Endothelial cell (in vitro differentiated cells): ENCODE measurements at regions not wholly inside any gene's neighbourhood (a gene's known extent, or its start where the extent isn't known, plus 50 kb on each side); places are given as distances from the start of the nearest gene placed in this dataset.

Experiments
- DNase-seq: peaks from one replicate; pipeline ENCODE4 v3.0.0; 2021; ENCODE audit warnings: low spot score
- H3K27ac Mint-ChIP-seq: one replicate; pipeline ENCODE4 v1.8.0; 2021; ENCODE audit warnings: mixed read lengths, inconsistent platforms; ENCODE audit not compliant: unreplicated experiment
- H3K27me3 Mint-ChIP-seq: one replicate; pipeline ENCODE4 v1.8.0; 2021; ENCODE audit warnings: mild to moderate bottlenecking, moderate library complexity, mixed read lengths, inconsistent platforms; ENCODE audit not compliant: unreplicated experiment
- H3K36me3 Mint-ChIP-seq: one replicate; pipeline ENCODE4 v1.8.0; 2021; ENCODE audit warnings: mild to moderate bottlenecking, low read depth, mixed read lengths, inconsistent platforms; ENCODE audit not compliant: unreplicated experiment
- H3K4me1 Mint-ChIP-seq: one replicate; pipeline ENCODE4 v1.8.0; 2021; ENCODE audit warnings: mild to moderate bottlenecking, mixed read lengths, inconsistent platforms; ENCODE audit not compliant: unreplicated experiment
- H3K4me3 Mint-ChIP-seq: one replicate; pipeline ENCODE4 v1.8.0; 2021; ENCODE audit warnings: mild to moderate bottlenecking, mixed read lengths, inconsistent platforms; ENCODE audit not compliant: unreplicated experiment
- H3K9me3 Mint-ChIP-seq: one replicate; pipeline ENCODE4 v1.8.0; 2021; ENCODE audit warnings: mixed read lengths, inconsistent platforms; ENCODE audit not compliant: unreplicated experiment
- CTCF ChIP-seq: fragments of 200-600 bp; sonication (generic); IDR thresholded peaks from one replicate; pipeline ENCODE4 v1.5.0; 2021; ENCODE audit warnings: antibody characterized with exemption; ENCODE audit not compliant: unreplicated experiment

DNA sequence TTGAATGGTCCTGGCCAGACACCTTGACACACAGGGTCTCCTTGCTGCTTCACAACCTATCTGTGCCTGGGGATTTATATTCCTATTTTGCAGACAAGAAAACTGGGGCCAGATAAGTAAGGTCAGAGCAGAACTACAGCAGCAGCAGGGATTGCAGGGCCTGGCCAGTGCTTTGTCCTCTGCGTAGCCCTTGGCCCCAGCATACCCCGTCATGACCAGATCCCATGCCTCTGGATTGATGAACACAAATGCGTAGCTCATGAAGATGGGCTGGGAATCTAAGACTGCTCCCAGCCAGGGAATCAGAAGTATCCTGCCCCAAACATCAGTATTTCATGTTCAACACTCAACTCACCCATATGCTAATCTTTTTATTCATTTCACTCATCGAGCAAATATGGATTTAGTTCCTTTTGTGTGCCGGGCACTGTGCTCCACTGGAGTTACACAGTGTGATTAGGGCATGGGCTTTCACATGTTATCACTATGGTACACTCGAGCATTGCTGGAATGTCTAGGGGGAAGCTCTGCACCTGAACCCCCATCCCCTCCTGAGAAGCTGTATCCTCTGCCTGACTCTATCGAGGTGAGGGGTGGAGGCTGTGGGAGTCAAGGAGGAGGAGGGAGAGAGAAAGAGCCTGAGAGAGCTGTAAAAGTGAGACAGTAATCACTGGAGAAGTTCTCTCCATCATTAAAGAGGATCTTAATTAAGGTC, 143.3 kb downstream of the CYP26B1 start:
- no peak overlapping the region for H3K4me3 Mint-ChIP-seq
- H3K27ac Mint-ChIP-seq = no peak overlapping the region
- H3K9me3 Mint-ChIP-seq = no peaks in the 10 kb centered on the region
- H3K36me3 Mint-ChIP-seq = no peaks in the 10 kb centered on the region
- no peaks in the 10 kb centered on the region for H3K4me1 Mint-ChIP-seq
- no peak for TF ChIP-seq CTCF
- DNase-seq = no peak
- peaks cover 3% of the 10 kb centered on the region for H3K27me3 Mint-ChIP-seq

- H3K27me3 Mint-ChIP-seq = peaks cover 3% of the 10 kb centered on the region
Measured at GRCh38 chr2:72003796-72004195, 143.9 kb downstream of the CYP26B1 start.

DNA sequence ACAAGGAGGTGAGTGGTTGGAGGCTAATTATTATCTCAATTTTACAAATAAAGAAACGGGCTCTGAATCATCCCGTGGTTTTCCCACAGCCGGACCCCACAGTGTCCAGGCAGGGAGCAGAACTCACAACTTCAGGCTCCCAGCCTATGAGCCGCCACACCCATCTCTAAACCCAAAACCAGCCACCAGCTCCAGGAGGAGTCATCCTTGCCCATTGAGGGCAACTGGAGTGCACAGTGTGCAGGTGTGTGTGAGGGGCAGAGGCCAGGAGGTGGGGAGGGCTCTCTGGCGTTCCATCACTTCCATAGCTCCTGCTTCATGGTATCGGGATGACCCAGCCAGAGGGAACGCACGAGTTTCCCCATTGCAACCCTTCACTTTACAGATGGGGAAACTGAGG, 144.5 kb downstream of the CYP26B1 start:
- no peak for DNase-seq
- Mint-ChIP-seq H3K4me1 (no peaks in the 10 kb centered on the region), H3K4me3 (no peak overlapping the region), H3K27ac (no peak overlapping the region), H3K9me3 (no peaks in the 10 kb centered on the region), H3K27me3 (peaks cover 3% of the 10 kb centered on the region), H3K36me3 (no peaks in the 10 kb centered on the region)
- TF ChIP-seq CTCF = no peak

More at GRCh38 chr2:72003796-72004195, 143.9 kb downstream of the CYP26B1 start:
- H3K9me3 Mint-ChIP-seq = no peaks in the 10 kb centered on the region
- H3K4me1 Mint-ChIP-seq = no peaks in the 10 kb centered on the region
- DNase-seq = no peak
- H3K4me3 Mint-ChIP-seq = no peak overlapping the region
- H3K27ac Mint-ChIP-seq = no peak overlapping the region
- no peak for TF ChIP-seq CTCF
- H3K36me3 Mint-ChIP-seq = no peaks in the 10 kb centered on the region

GRCh38 chr2:72001937-72002690, 145.5 kb downstream of the CYP26B1 start:
- TF ChIP-seq CTCF = no peak
- Mint-ChIP-seq H3K27ac (no peak overlapping the region), H3K4me3 (no peak overlapping the region), H3K4me1 (no peaks in the 10 kb centered on the region), H3K36me3 (no peaks in the 10 kb centered on the region), H3K9me3 (no peaks in the 10 kb centered on the region), H3K27me3 (peaks cover 6% of the 10 kb centered on the region)
- DNase-seq = no peak

- Mint-ChIP-seq H3K4me3 (no peak overlapping the region), H3K4me1 (no peaks in the 10 kb centered on the region), H3K36me3 (no peaks in the 10 kb centered on the region), H3K27me3 (peaks cover 2% of the 10 kb centered on the region), H3K27ac (no peak overlapping the region), H3K9me3 (no peaks in the 10 kb centered on the region)
- no peak for TF ChIP-seq CTCF
- no peak for DNase-seq
Measured at GRCh38 chr2:72000110-72000509, 147.6 kb downstream of the CYP26B1 start.
